ENCODE measurements at regions not wholly inside any gene's neighbourhood (a gene's known extent, or its start where the extent isn't known, plus 50 kb on each side); places are given as distances from the start of the nearest gene placed in this dataset.
"Not testable (repeated sequence)": the region's sequence is repeated elsewhere in the genome, so short reads cannot be mapped to it uniquely, and the experiment has no call there.

GRCh38 chr6:78713564-78713963, 153.8 kb upstream of the IRAK1BP1 start:
- DNase-seq (ENCODE audit: low spot score in 2 of 2, unreplicated experiment in 2 of 2) = no peak
- H3K4me3 Mint-ChIP-seq = no peak overlapping the region
- no peak for TF ChIP-seq CTCF (IDR thresholded peaks at IDR 0.05; ENCODE audit: unreplicated experiment)
- no peaks in the 10 kb centered on the region for H3K4me1 Mint-ChIP-seq
- no peaks in the 10 kb centered on the region for H3K9me3 Mint-ChIP-seq
- no peaks in the 10 kb centered on the region for H3K36me3 Mint-ChIP-seq
- no peak overlapping the region for H3K27ac Mint-ChIP-seq
- H3K27me3 Mint-ChIP-seq (ENCODE audit: low read depth) = no peaks in the 10 kb centered on the region

GRCh38 chr6:78744144-78744543, 123.2 kb upstream of the IRAK1BP1 start:
- no peak overlapping the region for H3K27ac Mint-ChIP-seq
- peaks cover 75% of the 10 kb centered on the region for H3K9me3 Mint-ChIP-seq
- TF ChIP-seq CTCF (IDR thresholded peaks at IDR 0.05; ENCODE audit: unreplicated experiment) = no peak
- H3K4me3 Mint-ChIP-seq = no peak overlapping the region
- no peak for DNase-seq (ENCODE audit: low spot score in 2 of 2, unreplicated experiment in 2 of 2)
- no peaks in the 10 kb centered on the region for H3K36me3 Mint-ChIP-seq
- no peaks in the 10 kb centered on the region for H3K4me1 Mint-ChIP-seq
- H3K27me3 Mint-ChIP-seq (ENCODE audit: low read depth) = no peaks in the 10 kb centered on the region

- H3K4me3 Mint-ChIP-seq = no peak overlapping the region
- no peaks in the 10 kb centered on the region for H3K4me1 Mint-ChIP-seq
- no peak for DNase-seq (ENCODE audit: low spot score in 2 of 2, unreplicated experiment in 2 of 2)
- no peak overlapping the region for H3K27ac Mint-ChIP-seq
- H3K36me3 Mint-ChIP-seq = no peaks in the 10 kb centered on the region
- TF ChIP-seq CTCF (IDR thresholded peaks at IDR 0.05; ENCODE audit: unreplicated experiment) = no peak
- peaks cover 61% of the 10 kb centered on the region for H3K9me3 Mint-ChIP-seq
- H3K27me3 Mint-ChIP-seq (ENCODE audit: low read depth) = no peaks in the 10 kb centered on the region
Observed at GRCh38 chr6:78746457-78746856, 120.9 kb upstream of the IRAK1BP1 start.

- DNase-seq (ENCODE audit: low spot score in 2 of 2, unreplicated experiment in 2 of 2) = no peak
Observed at GRCh38 chr6:78749326-78749725, 118.0 kb upstream of the IRAK1BP1 start.

GRCh38 chr6:78758297-78758798, 109.0 kb upstream of the IRAK1BP1 start:
- H3K4me1 Mint-ChIP-seq; DNase-seq (ENCODE audit: low spot score in 2 of 2, unreplicated experiment in 2 of 2); H3K27me3 Mint-ChIP-seq (ENCODE audit: low read depth); H3K27ac Mint-ChIP-seq; H3K36me3 Mint-ChIP-seq; H3K4me3 Mint-ChIP-seq: not testable (repeated sequence)
- H3K9me3 Mint-ChIP-seq = peaks cover 40% of the 10 kb centered on the region

More at GRCh38 chr6:78749326-78749725, 118.0 kb upstream of the IRAK1BP1 start:
- no peak overlapping the region for H3K27ac Mint-ChIP-seq
- peaks cover 44% of the 10 kb centered on the region for H3K9me3 Mint-ChIP-seq
- H3K4me3 Mint-ChIP-seq = no peak overlapping the region
- H3K27me3 Mint-ChIP-seq (ENCODE audit: low read depth) = no peaks in the 10 kb centered on the region
- TF ChIP-seq CTCF (IDR thresholded peaks at IDR 0.05; ENCODE audit: unreplicated experiment) = no peak
- no peaks in the 10 kb centered on the region for H3K4me1 Mint-ChIP-seq
- no peaks in the 10 kb centered on the region for H3K36me3 Mint-ChIP-seq

DNA sequence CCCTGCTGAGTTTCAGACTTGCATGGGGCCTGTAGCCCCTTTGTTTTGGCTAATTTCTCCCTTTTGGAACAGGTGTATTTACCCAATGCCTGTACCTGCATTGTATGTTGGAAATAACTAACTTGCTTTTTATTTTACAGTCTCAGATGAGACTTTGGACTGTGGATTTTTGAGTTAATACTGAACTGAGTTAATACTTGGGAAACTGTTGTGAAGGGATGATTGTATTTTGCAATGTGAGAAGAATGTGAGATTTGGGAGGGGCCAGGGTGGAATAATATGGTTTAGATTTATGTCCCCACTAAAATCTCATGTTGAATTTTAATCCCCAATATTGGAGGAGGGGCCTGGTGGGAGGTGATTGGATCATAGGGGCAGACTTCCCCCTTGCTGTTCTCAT, 99.1 kb upstream of the IRAK1BP1 start:
- peaks cover 2% of the 10 kb centered on the region for H3K4me1 Mint-ChIP-seq
- peaks cover 1% of the 10 kb centered on the region for H3K27me3 Mint-ChIP-seq (ENCODE audit: low read depth)

More for the DNA sequence above, 99.1 kb upstream of the IRAK1BP1 start:
- no peak overlapping the region for H3K27ac Mint-ChIP-seq
- H3K4me3 Mint-ChIP-seq = no peak overlapping the region
- no peak for TF ChIP-seq CTCF (IDR thresholded peaks at IDR 0.05; ENCODE audit: unreplicated experiment)
- H3K9me3 Mint-ChIP-seq = peaks cover 15% of the 10 kb centered on the region
- no peak for DNase-seq (ENCODE audit: low spot score in 2 of 2, unreplicated experiment in 2 of 2)
- H3K36me3 Mint-ChIP-seq = no peaks in the 10 kb centered on the region

All from mesothelial cell of epicardium (in vitro differentiated cells).